ENCODE measurements at regions not wholly inside any gene's neighbourhood (a gene's known extent, or its start where the extent isn't known, plus 50 kb on each side); places are given as distances from the start of the nearest gene placed in this dataset.

- no peak for TF ChIP-seq POLR2A (IDR thresholded peaks at IDR 0.05; ENCODE audit: low read length)
- no peak for TF ChIP-seq GATA1 (IDR thresholded peaks at IDR 0.05; ENCODE audit: low read depth, low read length)
Measured at GRCh38 chr3:88534534-88534933, 384.8 kb downstream of the C3orf38 start.

Measured in erythroblast (primary cell).